Kidney capillary endothelial cell (primary cell): ENCODE measurements at regions not wholly inside any gene's neighbourhood (a gene's known extent, or its start where the extent isn't known, plus 50 kb on each side); places are given as distances from the start of the nearest gene placed in this dataset.
"Not testable (repeated sequence)": the region's sequence is repeated elsewhere in the genome, so short reads cannot be mapped to it uniquely, and the experiment has no call there.

Experiments
- DNase-seq: peaks from one replicate; pipeline ENCODE4 v3.0.0-alpha.2; 2018; ENCODE audit warnings: low spot score

DNA sequence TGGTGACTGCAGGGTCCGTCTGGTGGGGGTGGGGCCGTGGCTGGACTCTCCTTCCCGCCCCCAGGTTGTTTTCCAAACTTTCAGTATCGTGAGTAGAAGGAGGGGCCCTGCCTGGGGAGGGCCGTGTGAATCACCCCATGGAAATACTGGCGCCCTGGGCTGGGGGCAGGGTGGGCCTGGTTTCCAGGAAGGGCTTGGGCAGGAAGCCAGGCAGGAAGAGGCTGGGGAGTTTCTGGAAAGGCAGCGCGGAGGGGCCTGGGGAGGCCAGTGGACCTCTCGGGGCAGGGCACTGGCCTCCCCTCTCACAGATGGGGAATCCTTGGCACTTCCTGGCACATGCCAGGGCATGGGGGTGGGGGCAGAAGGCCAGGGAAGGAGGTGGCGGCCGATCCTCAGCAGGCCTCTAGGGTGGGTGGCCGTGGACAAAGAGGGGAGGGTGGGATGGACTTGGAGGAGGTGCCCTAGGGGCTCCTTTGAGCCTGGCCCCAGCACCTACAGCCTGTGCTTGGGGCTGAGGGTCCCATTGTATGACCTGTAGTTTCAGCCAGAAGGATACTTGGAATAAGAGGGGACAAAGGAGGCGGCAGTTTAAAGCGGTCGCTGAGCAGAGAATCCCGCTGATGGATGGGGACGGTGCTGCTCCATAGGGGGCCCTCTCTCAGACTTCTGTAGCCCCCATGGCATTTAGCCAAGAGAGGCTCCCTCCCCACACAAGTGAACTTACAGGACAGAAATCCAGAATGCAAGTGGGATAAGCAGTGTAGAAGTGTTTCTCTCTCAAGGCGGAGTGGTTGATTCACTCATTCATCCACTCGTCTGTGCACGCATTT lies 56.5 kb upstream of the GATA2 start:
- peak; percentile 88 for DNase-seq

DNA sequence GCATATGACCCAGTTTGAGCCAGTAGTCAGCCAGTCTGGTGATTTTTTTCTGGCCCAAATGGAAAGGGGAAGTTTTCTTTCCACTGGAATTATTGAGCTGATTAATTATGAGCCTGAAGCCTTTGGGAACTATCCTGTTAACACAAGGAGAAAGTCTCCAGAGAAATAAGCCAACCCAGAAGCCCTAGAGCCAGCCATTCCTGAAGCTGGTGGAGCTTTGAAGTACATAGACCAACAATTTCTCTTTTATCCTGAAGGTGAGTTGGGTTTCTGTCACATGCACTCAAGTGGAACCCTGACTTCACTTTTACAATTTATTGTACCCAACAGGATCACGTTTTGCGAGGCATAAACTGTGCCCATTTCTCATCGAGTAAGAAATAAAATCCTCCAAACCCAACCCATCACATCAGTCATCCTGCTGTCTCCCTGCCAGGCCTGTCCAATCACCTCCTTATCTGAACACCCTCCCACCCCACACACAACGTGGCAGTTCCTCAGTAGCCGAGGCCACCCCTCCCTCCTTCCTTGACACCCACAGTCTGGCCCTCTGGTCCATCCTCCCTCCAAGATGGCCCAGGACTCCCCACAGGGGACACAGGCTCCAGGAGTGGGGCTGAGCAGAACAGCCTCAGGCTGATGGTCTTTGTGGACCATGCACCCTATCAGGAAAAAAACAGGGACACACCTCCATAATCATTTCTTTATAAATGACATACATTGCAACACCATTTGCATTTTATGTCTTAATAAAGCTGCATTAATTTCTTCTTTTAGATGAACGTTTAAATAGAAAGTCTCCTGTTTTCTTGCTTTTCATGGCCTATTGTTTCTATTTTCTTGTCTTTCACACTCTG lies 55.7 kb upstream of the GATA2 start:
- DNase-seq, result peak; percentile 42

DNA sequence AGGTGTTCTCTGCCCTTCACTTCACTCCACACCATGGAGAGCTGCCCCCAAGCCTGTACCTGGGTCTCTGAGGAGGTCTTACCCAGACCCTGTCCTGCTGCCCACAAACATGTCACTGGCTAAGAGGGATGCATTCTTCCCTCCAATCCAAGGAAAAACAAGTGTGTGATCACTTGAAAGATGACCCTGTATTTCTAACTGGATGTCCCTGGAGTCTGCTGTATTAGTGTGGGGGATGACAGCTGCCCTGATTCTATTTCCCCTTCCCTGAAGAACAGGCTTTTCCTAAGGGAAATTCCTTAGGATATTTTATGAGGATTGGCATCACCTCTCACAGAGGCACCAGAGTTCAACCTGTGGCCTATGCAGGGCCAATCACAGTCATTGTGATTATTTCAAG lies 55.0 kb upstream of the GATA2 start:
- DNase-seq, result no peak

DNA sequence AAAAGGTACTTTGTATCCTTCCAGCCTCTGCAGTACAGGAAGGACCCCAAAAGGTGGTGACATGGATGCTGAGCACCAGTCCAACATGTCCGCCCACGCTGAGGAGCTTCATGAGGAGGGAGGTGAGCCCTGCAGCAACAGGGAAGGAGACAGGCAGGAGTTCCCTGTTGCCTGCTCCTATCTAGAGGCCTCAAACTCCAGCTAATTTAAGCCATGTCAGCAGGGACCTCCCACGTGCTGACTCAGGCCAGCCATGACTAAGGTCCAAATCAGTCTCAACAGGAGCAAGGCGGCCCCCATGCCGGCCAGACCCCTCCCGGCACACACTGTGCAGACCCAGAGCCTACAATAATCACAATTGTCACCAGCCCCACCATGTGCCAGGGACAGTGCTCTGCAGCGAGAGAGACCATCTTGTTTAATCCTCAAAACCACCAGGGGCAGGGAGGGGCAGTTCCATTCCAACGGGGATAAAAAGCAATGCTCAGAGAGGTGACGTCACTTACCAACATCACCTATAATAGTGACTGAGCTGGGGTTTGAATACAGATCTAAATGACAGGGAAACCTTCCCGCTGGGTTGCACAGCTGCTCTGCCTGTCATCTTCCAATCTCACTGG lies 54.5 kb upstream of the GATA2 start:
- no peak for DNase-seq

DNA sequence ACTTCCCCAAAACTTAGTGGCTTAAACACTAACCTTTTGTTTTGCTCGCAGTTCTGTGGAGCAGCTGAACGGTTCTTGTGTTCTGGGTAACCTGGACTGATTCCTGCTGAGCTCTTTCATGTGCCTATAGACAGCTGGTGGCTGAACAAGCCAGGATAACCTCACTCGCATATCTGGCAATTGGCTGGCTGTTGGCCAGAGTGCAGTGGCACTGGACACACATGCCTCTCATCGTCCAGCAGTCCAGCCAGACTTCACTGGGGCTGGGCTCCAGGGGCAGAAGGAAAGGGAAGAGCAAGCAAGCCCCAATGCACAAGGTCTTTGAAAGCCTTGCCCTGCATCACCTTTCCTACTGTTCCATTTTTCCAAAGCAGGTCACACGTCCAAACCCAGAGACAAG lies 53.6 kb upstream of the GATA2 start:
- no peak for DNase-seq

DNA sequence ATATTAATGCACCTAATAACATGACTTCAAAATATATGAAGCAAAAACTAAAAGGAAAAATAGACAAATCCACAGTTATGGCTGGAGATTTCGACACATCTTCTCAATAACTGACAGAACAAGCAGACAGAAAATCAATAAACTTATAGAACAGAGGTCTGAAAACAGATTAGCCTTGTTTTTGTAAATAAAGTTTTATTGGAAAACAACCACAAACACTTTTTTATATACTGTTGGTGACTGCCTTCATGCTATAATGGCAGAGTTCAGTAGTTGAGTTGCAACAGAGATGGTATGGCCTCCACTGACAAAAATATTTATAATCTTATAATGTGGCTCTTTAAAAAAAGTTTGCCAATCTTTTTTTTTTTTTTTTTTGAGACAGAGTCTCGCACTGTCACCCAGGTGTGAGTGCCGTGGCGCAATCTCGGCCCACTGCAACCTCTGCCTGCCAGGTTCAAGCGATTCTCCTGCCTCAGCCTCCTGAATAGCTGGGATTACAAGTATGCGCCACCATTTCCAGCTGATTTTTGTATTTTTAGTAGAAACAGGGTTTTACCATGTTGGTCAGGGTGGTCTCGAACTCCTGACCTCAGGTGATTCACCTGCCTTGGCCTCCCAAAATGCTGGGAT lies 52.2 kb upstream of the GATA2 start:
- DNase-seq, result no peak

DNA sequence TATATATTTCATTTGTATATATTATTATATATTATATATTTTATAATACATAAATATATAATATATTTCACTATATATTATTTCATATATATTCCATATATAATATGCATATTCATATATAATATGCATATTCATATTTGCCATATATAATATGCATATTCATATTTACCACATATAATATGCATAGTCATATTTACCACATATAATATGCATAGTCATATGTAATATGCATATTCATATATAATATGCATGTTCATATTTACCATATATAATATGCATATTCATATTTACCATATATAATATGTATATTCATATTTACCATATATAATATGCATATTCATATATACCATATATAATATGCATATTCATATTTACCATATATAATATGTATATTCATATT lies 51.2 kb upstream of the GATA2 start:
- no peak for DNase-seq

DNA sequence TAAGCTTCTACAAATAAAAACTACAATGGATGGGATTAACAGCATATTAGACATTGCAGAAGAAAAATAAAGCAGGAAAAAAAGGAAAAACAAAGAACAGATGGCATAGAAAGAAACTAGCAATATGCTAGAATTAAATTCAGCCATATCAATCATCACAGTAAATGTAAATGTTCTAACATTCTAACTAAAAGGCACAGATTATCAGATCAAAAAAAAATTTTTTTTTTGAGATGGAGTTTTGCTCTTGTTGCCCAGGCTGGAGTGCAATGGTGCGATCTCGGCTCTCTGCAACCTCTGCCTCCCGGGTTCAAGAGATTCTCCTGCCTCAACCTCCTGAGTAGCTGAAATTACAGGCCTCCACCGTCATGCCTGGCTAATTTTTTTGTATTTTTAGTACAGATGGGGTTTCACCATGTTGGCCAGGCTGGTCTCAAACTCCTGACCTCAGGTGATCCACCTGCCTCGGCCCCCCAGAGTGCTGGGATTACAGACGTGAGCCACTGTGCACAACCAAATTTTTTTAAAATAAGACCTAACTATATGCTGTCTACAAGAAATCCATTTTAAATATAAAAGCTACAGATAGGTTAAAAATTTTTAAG lies 50.7 kb upstream of the GATA2 start:
- DNase-seq, result not testable (repeated sequence)
